GM21360 (cell line): ENCODE measurements at regions not wholly inside any gene's neighbourhood (a gene's known extent, or its start where the extent isn't known, plus 50 kb on each side); places are given as distances from the start of the nearest gene placed in this dataset.

Experiments used
- ATAC-seq: cut with Tn5 transposase; IDR thresholded peaks from one replicate; pipeline ENCODE4 v1.9.1; 2021; ENCODE audit warnings: mild to moderate bottlenecking, moderate library complexity; ENCODE audit not compliant: unreplicated experiment

- ATAC-seq: no peak
Measured at GRCh38 chr15:70158309-70159000, 60.7 kb upstream of the TLE3 start.

GRCh38 chr15:70156671-70157271 lies 59.1 kb upstream of the TLE3 start:
- ATAC-seq: no peak

GRCh38 chr15:70154718-70155347 lies 57.1 kb upstream of the TLE3 start:
- ATAC-seq: no peak

GRCh38 chr15:70153921-70154717 lies 56.4 kb upstream of the TLE3 start:
- no peak for ATAC-seq

- ATAC-seq: no peak
Measured at GRCh38 chr15:70152070-70152480, 54.4 kb upstream of the TLE3 start.

- no peak for ATAC-seq
Measured at GRCh38 chr15:70151462-70151861, 53.7 kb upstream of the TLE3 start.

- no peak for ATAC-seq
Measured at GRCh38 chr15:70151003-70151402, 53.3 kb upstream of the TLE3 start.

GRCh38 chr15:70150405-70150747 lies 52.7 kb upstream of the TLE3 start:
- ATAC-seq: no peak

GRCh38 chr15:70149667-70150404 lies 52.1 kb upstream of the TLE3 start:
- no peak for ATAC-seq

GRCh38 chr15:70147778-70148177 lies 50.1 kb upstream of the TLE3 start:
- no peak for ATAC-seq
